AG09319 (cell line): ENCODE measurements at regions not wholly inside any gene's neighbourhood (a gene's known extent, or its start where the extent isn't known, plus 50 kb on each side); places are given as distances from the start of the nearest gene placed in this dataset.

Source experiments
- DNase-seq: peaks from one replicate; pipeline ENCODE4 v3.0.0-alpha.2; 2010; ENCODE audit warnings: low read depth; ENCODE audit errors: extremely low read depth
- CTCF ChIP-seq: IDR thresholded peaks from 2 replicates; pipeline ENCODE4 v1.5.1; 2011; ENCODE audit warnings: low read depth, mild to moderate bottlenecking, inconsistent platforms, low read length, moderate library complexity

DNA sequence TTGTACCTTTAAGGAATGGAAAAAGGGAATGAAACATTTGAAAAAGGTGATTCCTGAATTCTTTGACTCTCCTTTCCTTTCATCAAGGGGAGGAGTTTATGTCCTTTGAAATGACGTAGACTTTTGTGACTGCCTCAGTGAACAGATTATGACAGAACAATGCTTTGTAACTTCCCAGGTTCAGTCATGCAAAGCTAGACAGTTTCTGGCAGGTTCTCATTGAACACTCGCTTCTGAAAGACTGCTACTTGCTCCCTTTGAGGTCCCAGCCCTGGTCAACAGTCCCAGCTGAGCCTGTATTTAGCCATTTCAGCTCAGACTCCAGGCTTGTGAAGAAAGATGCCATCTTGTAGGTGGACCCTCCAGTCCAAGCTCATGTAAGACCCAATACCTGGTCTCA, 1178.9 kb downstream of the BCL11B start:
- no peak for DNase-seq
- no peak for TF ChIP-seq CTCF

- no peak for DNase-seq
- no peak for TF ChIP-seq CTCF
These were observed 1172.5 kb downstream of the BCL11B start for GRCh38 chr14:98099527-98099926.

- no peak for DNase-seq
These were observed 1170.7 kb downstream of the BCL11B start for GRCh38 chr14:98101323-98101722.

GRCh38 chr14:98103705-98104104, 1168.3 kb downstream of the BCL11B start:
- no peak for DNase-seq
- TF ChIP-seq CTCF = no peak

More at GRCh38 chr14:98101323-98101722, 1170.7 kb downstream of the BCL11B start:
- no peak for TF ChIP-seq CTCF

GRCh38 chr14:98109326-98109725, 1162.7 kb downstream of the BCL11B start:
- TF ChIP-seq CTCF = no peak
- DNase-seq = no peak

DNA sequence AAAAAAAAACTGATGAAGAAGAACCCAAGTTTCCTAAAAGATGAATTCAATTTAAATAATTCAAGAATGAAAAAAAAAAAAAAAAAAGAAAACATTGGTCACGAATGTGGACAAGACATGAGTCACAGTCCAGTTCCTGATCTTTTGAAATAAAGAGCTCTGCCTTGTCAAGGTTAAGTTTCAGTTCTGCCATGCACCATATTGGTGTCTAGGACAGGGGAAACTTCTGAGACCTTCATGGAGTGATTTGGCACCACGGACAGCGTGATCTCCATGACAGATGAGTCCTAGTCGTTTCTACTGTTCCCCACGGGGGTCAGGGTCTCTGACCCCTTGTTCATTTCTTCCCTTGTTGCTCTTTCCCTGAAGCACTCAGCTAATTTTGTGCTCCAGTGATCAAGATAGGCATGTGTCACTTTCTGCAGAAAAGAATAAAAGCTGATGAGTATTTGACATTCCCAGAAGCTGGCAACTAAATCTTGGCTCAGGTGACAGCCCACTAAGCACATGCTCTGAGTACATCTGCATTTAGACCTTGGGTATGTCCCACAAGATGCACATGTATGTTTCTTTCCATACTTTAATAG, 1159.7 kb downstream of the BCL11B start:
- TF ChIP-seq CTCF = no peak
- no peak for DNase-seq

DNA sequence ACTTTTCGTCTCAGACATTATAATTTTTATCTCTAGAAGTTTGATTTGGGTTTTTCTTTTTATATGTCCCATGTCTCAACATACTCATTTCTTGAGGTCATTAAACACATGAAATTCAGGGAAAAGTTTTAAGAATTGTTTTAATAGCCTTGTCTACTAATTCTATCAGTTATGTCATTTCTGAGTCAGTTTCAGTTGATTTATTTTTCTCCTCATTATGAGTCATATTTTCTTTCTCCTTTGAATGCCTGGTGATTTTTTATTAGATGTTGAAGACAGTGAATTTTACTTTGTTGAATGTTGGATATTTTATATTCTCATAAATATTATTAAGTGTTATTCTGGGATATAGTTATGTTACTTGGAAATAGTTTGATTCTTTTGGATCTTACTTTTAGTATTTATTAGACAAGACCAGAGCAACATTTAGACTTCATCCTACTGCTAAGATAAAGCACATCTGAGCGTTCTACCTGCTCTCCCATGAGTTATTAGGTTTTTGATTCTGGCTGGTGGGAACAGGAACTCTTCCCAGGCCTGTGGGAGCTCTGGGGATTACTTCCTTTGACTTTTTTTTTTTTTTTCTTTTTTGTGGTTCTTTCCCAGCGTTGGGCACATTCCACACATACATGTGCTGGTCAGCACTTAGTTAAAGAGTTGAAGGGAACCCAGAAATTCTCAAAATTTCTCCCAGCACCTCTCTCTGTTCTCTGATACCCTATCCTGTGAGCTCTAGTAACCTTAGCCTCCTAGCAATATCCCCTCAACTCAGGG, 1157.7 kb downstream of the BCL11B start:
- TF ChIP-seq CTCF = no peak
- DNase-seq = no peak
